Neuronal stem cell (in vitro differentiated cells): ENCODE measurements at regions not wholly inside any gene's neighbourhood (a gene's known extent, or its start where the extent isn't known, plus 50 kb on each side); places are given as distances from the start of the nearest gene placed in this dataset.

Experiments
- DNase-seq: peaks from one replicate; pipeline ENCODE4 v3.0.0-alpha.2; 2013; ENCODE audit warnings: low spot score
- H2AFZ ChIP-seq: one replicate; pipeline ENCODE4 v1.6.1; 2013; ENCODE audit warnings: mild to moderate bottlenecking, low read length, inconsistent platforms
- H2AK5ac ChIP-seq: 2 replicates; pipeline ENCODE4 v1.6.1; 2013; ENCODE audit warnings: low read depth, mild to moderate bottlenecking, inconsistent platforms, low read length, moderate library complexity, mixed read lengths
- H2BK120ac ChIP-seq: 2 replicates; pipeline ENCODE4 v1.6.1; 2013; ENCODE audit warnings: low read depth, mild to moderate bottlenecking, inconsistent platforms, low read length, moderate library complexity, mixed read lengths
- H2BK12ac ChIP-seq: one replicate; pipeline ENCODE4 v1.6.1; 2013; ENCODE audit warnings: low read length, inconsistent platforms
- H2BK15ac ChIP-seq: 2 replicates; pipeline ENCODE4 v1.6.1; 2013; ENCODE audit warnings: mild to moderate bottlenecking, low read length, inconsistent platforms, mixed read lengths
- H2BK5ac ChIP-seq: one replicate; pipeline ENCODE4 v1.6.1; 2013; ENCODE audit warnings: inconsistent platforms, mild to moderate bottlenecking, low read length, moderate library complexity
- H3K14ac ChIP-seq: one replicate; pipeline ENCODE4 v1.6.1; 2013; ENCODE audit warnings: low read length, inconsistent platforms
- H3K18ac ChIP-seq: 2 replicates; pipeline ENCODE4 v1.6.1; 2013; ENCODE audit warnings: low read length, inconsistent platforms
- H3K23ac ChIP-seq: 2 replicates; pipeline ENCODE4 v1.6.1; 2013; ENCODE audit warnings: low read depth, mild to moderate bottlenecking, mixed read lengths, low read length, inconsistent platforms; ENCODE audit not compliant: poor library complexity
- H3K27ac ChIP-seq: replicated peaks from 3 replicates; pipeline ENCODE4 v1.5.1; 2013; ENCODE audit warnings: low read length, inconsistent platforms
- H3K27me3 ChIP-seq, 3 experiments: 2 replicates each; pipeline ENCODE4 v1.6.1; 2013; ENCODE audit warnings: low read length in 3 of 3, mild to moderate bottlenecking in 2 of 3, inconsistent platforms in 1 of 3, low read depth in 1 of 3, mixed read lengths in 1 of 3, moderate library complexity in 1 of 3; ENCODE audit not compliant: control insufficient read depth in 3 of 3, insufficient read depth in 3 of 3
- H3K36me3 ChIP-seq, 2 donors: replicated peaks in 1 of 2; 2 replicates each; pipeline ENCODE4 v1.6.1; 2013; ENCODE audit warnings: low read length in 2 of 2; ENCODE audit not compliant: control insufficient read depth in 2 of 2, insufficient read depth in 2 of 2
- H3K4ac ChIP-seq: 2 replicates; pipeline ENCODE4 v1.6.1; 2013; ENCODE audit warnings: inconsistent platforms, mild to moderate bottlenecking, low read length, moderate library complexity
- H3K4me1 ChIP-seq, 2 donors: 1 replicate in 1 of 2; 2 replicates in 1 of 2; pipeline ENCODE4 v1.6.1; 2013; ENCODE audit warnings: low read length in 2 of 2, low read depth in 1 of 2; ENCODE audit not compliant: control insufficient read depth in 2 of 2, insufficient read depth in 1 of 2
- H3K4me2 ChIP-seq: one replicate; pipeline ENCODE4 v1.6.1; 2013; ENCODE audit warnings: mild to moderate bottlenecking, low read length, inconsistent platforms; ENCODE audit not compliant: insufficient read depth, poor library complexity, severe bottlenecking
- H3K4me3 ChIP-seq, 2 donors: 2 replicates each; pipeline ENCODE4 v1.5.1; 2013; ENCODE audit warnings: low read length in 2 of 2, mild to moderate bottlenecking in 2 of 2, inconsistent platforms in 1 of 2, moderate library complexity in 1 of 2
- H3K79me1 ChIP-seq: one replicate; pipeline ENCODE4 v1.6.1; 2013; ENCODE audit warnings: low read depth, mild to moderate bottlenecking, inconsistent platforms, low read length, moderate library complexity
- H3K9ac ChIP-seq: one replicate; pipeline ENCODE4 v1.6.1; 2013; ENCODE audit warnings: mild to moderate bottlenecking, low read depth, low read length, inconsistent platforms; ENCODE audit not compliant: poor library complexity
- H3K9me3 ChIP-seq, 2 donors: replicated peaks in 1 of 2; 2 replicates each; pipeline versions ENCODE3 to v1.6.1; 2013; ENCODE audit warnings: low read length in 2 of 2, mild to moderate bottlenecking in 2 of 2, inconsistent platforms in 1 of 2, low read depth in 1 of 2, mixed read lengths in 1 of 2, moderate library complexity in 1 of 2; ENCODE audit not compliant: control insufficient read depth in 2 of 2, insufficient read depth in 1 of 2
- H4K8ac ChIP-seq: one replicate; pipeline ENCODE4 v1.6.1; 2013; ENCODE audit warnings: low read depth, mild to moderate bottlenecking, inconsistent platforms, low read length, moderate library complexity
- H4K91ac ChIP-seq: one replicate; pipeline ENCODE4 v1.6.1; 2013; ENCODE audit warnings: low read length, low read depth, mild to moderate bottlenecking, inconsistent platforms; ENCODE audit not compliant: poor library complexity
- WGBS, 2 donors: extraction: QIAGEN DNeasy Blood & Tissue Kit; methylation state at CpG; one replicate each; pipeline ENCODE4 v1.1.7; 2013; ENCODE audit warnings: missing lambda C conversion rate in 2 of 2, mixed read lengths in 1 of 2; ENCODE audit not compliant: insufficient read length in 2 of 2, insufficient replicate concordance in 1 of 2; ENCODE audit errors: extremely low coverage in 2 of 2; 5-methylcytosine and 5-hydroxymethylcytosine counted together

DNA sequence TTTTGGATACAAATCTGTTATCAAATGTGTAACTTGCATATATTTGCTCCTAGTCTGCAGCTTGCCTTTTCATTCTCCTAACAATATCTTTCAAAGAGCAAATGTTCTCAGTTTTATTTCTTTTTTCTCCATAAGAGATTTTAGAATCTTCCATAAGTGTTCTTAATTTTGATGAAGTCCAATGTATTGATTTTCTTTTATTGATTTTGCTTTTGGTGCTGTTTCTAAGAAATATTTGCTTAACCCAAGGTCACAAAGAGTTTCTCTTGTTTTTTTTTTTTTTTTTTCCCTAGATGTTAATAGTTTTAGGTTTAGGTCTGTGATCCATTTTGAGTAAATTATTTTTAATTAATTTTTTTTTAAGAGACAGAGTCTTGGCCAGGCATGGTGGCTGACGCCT, 75.8 kb upstream of the SPRED2 start:
- peaks cover 0 to 3% (median 0%) of the 10 kb centered on the region in 3 experiments for H3K27me3 ChIP-seq
- no peaks in the 10 kb centered on the region for H3K36me3 ChIP-seq
- H4K91ac ChIP-seq: no peak overlapping the region
- H2BK15ac ChIP-seq: no peak overlapping the region
- H3K4ac ChIP-seq: no peak overlapping the region
- H3K23ac ChIP-seq: no peak overlapping the region
- no peak overlapping the region for H2BK120ac ChIP-seq
- H4K8ac ChIP-seq: no peak overlapping the region
- H3K4me3 ChIP-seq: no peak overlapping the region
- no CpG with 5 or more reads among the region's 1 CpG for WGBS, 2 donors
- H2BK12ac ChIP-seq: no peak overlapping the region
- no peak overlapping the region for H3K9ac ChIP-seq
- H3K4me1 ChIP-seq: no peaks in the 10 kb centered on the region
- no peak overlapping the region for H2AK5ac ChIP-seq
- H3K9me3 ChIP-seq: no peaks in the 10 kb centered on the region
- H3K14ac ChIP-seq: no peak overlapping the region
- no peaks in the 10 kb centered on the region for H3K79me1 ChIP-seq
- no peak overlapping the region for H2BK5ac ChIP-seq
- no peak overlapping the region for H3K27ac ChIP-seq
- DNase-seq: no peak
- no peak overlapping the region for H2AFZ ChIP-seq
- no peak overlapping the region for H3K4me2 ChIP-seq
- H3K18ac ChIP-seq: no peak overlapping the region

DNA sequence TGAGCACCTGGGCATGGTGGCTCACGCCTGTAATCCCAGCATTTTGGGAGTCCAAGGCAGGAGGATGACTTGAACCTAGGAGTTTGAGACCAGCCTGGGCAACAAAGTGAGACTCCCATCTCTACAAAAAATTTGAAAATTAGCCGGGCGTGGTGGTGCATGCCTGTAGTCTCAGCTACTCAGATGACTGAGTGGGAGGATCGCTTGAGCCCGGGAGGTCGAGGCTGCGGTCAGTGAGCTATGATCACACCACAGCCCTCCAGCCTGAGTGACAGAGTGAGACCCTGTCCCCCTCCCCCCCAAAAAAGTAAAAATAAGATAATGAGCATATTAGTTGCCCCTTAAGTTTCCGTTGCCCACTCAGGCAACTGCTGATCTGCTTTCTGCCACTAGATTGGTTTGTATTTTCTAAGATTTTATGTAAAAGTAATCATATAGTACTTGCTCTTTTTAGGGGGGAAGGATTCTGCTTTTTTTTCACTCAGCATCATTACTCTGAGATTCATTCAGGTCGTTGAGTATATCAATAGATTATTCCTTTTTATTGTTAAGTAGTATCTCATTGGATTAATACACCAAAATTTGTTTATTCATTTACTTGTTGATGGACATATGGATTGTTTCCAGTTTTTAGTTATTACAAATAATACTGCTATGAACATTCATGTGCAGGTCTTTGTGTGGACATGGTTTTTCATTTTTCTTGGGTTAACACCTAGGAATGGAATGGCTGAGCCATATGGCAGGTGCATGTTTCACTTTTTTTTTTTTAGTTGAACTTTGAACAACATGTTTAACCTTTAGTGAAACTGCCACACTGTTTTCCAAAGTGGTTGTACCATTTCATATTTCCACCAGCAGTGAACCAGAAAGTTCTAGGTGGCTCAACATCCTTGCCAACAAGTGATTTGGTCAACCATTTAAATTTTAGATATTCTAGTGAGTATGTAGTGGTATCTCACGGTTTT, 75.0 kb upstream of the SPRED2 start:
- Histone ChIP-seq H2BK15ac (no peak overlapping the region), H3K79me1 (no peaks in the 10 kb centered on the region), H4K8ac (no peak overlapping the region), H3K27me3 (peaks cover 0 to 3% (median 0%) of the 10 kb centered on the region in 3 experiments), H2BK12ac (no peak overlapping the region), H3K9me3 (no peaks in the 10 kb centered on the region), H3K18ac (no peak overlapping the region), H3K4me1 (no peaks in the 10 kb centered on the region), H3K27ac (no peak overlapping the region), H3K9ac (no peak overlapping the region), H3K4me3 (no peak overlapping the region), H3K4me2 (no peak overlapping the region), H2BK5ac (no peak overlapping the region), H2AK5ac (no peak overlapping the region), H3K23ac (no peak overlapping the region), H2BK120ac (no peak overlapping the region), H2AFZ (no peak overlapping the region), H3K4ac (no peak overlapping the region), H3K14ac (no peak overlapping the region), H4K91ac (no peak overlapping the region), H3K36me3 (no peaks in the 10 kb centered on the region)
- DNase-seq: no peak
- no CpG with 5 or more reads among the region's 10 CpGs for WGBS, 2 donors

DNA sequence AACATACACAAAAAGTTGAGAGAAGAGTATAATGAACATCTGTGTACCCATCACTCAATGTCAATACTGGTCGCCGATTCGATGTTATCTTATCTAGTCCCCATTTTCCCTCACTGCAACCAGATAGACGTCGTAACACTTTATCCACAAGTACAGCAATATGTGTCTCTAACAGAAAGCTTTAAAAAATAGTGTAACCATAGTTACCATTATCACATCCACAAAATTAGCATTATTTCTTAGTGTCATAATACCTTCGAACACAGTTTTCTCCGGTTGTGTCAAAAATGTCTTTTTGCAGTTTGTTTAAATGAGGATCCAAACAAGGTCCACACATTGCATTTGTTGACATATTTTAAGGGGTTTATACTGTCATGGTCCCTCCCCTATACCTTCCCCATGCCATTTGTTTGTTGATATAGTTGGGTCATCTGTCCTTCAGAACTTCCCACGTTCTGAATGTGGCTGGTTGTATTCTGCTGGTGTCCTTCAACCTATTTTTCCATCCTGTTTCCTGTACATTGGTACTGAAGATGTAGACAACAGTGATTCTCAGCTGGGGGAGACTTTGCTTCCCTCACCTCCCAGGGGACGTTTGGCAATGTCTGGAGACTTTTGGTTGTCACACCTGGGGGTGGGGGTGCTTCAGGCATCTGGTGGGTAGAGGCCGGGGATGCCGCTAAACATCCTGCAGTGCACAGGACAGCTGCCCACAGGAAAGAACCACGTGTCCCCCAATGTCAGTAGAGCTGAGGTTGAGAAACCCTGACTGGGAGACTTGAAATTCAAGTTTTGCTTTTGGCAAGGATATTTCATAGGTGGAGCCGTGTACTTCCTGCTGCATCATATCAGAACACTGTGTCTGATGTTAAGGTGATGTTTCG, 72.7 kb upstream of the SPRED2 start:
- H3K27ac ChIP-seq: no peak overlapping the region
- no peak overlapping the region for H4K8ac ChIP-seq
- H3K9ac ChIP-seq: no peak overlapping the region
- H2AK5ac ChIP-seq: no peak overlapping the region
- no peak overlapping the region for H4K91ac ChIP-seq
- H2BK120ac ChIP-seq: no peak overlapping the region
- no peak overlapping the region for H3K4me2 ChIP-seq
- H3K79me1 ChIP-seq: no peaks in the 10 kb centered on the region
- H3K4me3 ChIP-seq: no peak overlapping the region
- no peak overlapping the region for H3K14ac ChIP-seq
- H3K9me3 ChIP-seq: peaks cover 0 to 2% of the 10 kb centered on the region in 2 donors
- no peaks in the 10 kb centered on the region for H3K36me3 ChIP-seq
- H2BK5ac ChIP-seq: no peak overlapping the region
- H2BK15ac ChIP-seq: no peak overlapping the region
- H3K23ac ChIP-seq: no peak overlapping the region
- no CpG with 5 or more reads among the region's 14 CpGs for WGBS, 2 donors
- H2AFZ ChIP-seq: no peak overlapping the region
- no peak overlapping the region for H3K4ac ChIP-seq
- no peak for DNase-seq
- H3K18ac ChIP-seq: no peak overlapping the region
- H2BK12ac ChIP-seq: no peak overlapping the region
- no peaks in the 10 kb centered on the region for H3K4me1 ChIP-seq
- H3K27me3 ChIP-seq: peaks cover 0 to 3% (median 0%) of the 10 kb centered on the region in 3 experiments

DNA sequence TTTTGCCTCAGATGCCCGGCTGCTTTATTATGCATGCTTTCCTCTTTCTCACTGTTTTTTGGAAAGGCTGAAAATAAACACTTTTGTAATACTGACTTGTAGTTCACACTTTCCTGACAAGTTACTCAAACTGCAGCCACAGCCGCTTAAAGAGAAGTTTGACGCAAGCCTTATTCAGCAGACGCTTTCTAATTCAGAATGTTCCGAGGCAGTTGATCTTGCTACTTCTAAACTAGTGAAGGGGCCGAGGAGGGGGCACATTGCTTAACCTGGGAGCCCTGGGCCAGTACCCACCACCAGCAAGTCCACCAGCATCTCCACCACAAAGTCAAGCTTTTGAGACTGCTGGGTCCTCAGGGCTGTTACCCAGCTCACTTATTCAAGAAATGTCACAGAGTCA, 71.8 kb upstream of the SPRED2 start:
- Histone ChIP-seq H3K9ac (no peak overlapping the region), H3K18ac (no peak overlapping the region), H3K27me3 (peaks cover 0 to 3% (median 0%) of the 10 kb centered on the region in 3 experiments), H2AFZ (no peak overlapping the region), H4K91ac (no peak overlapping the region), H2BK5ac (no peak overlapping the region), H3K4me2 (no peak overlapping the region), H3K23ac (no peak overlapping the region), H2BK12ac (no peak overlapping the region), H3K9me3 (peaks cover 0 to 2% of the 10 kb centered on the region in 2 donors), H2BK120ac (no peak overlapping the region), H3K36me3 (no peaks in the 10 kb centered on the region), H2AK5ac (no peak overlapping the region), H3K4me1 (no peaks in the 10 kb centered on the region), H4K8ac (no peak overlapping the region), H3K14ac (no peak overlapping the region), H2BK15ac (no peak overlapping the region), H3K4me3 (no peak overlapping the region), H3K4ac (no peak overlapping the region), H3K79me1 (no peaks in the 10 kb centered on the region), H3K27ac (no peak overlapping the region)
- DNase-seq: no peak
- no CpG with 5 or more reads among the region's 6 CpGs for WGBS, 2 donors
